HEK293 (cell line): ENCODE measurements at regions not wholly inside any gene's neighbourhood (a gene's known extent, or its start where the extent isn't known, plus 50 kb on each side); places are given as distances from the start of the nearest gene placed in this dataset.
"Not testable (repeated sequence)": the region's sequence is repeated elsewhere in the genome, so short reads cannot be mapped to it uniquely, and the experiment has no call there.

Experiments used
- ZNF776 ChIP-seq: fragments of 450-650 bp; formaldehyde crosslinking; IDR thresholded peaks from 2 replicates; pipeline ENCODE4 v1.5.0; 2017; ENCODE audit warnings: missing biosample characterization, missing genetic modification characterization, borderline replicate concordance
- ZXDB ChIP-seq: fragments of 450-650 bp; formaldehyde crosslinking; IDR thresholded peaks from 2 replicates; pipeline ENCODE4 v1.5.1; 2016; ENCODE audit warnings: missing biosample characterization, missing genetic modification characterization
- TF ChIP-seq, protein P1 (sequence below): fragments of 450-650 bp; formaldehyde crosslinking; IDR thresholded peaks from 2 replicates; pipeline ENCODE4 v1.5.1; 2016; ENCODE audit warnings: missing biosample characterization, missing genetic modification characterization
- TF ChIP-seq, protein P2 (sequence below): fragments of 450-650 bp; formaldehyde crosslinking; IDR thresholded peaks from 2 replicates; pipeline ENCODE4 v1.5.1; 2016; ENCODE audit warnings: missing biosample characterization, missing genetic modification characterization, low read depth
- TF ChIP-seq, protein P3 (sequence below): fragments of 450-650 bp; formaldehyde crosslinking; IDR thresholded peaks from 2 replicates; pipeline ENCODE4 v1.5.1; 2016; ENCODE audit warnings: missing biosample characterization, missing genetic modification characterization

DNA sequence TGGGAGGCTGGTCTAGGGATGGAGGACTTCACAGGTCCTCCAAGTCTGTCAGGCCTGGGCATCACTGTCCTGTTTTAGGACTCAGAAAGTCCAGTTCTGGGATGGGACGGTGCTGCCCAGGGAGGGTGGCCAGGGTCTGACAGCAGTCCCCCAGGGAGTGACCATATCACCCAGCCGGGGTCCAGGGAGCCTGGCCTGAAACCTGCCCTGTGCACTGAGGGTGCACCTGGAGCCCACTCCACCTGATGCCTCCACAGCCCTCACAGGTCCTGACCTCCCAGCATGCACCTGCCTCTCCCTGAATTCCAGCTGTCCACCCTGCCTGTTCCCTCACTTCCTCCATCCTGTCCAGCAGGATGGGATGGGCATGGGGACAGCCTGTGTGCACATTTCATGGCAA, 592.8 kb downstream of the CWH43 start:
- TF ChIP-seq, protein P1, sequence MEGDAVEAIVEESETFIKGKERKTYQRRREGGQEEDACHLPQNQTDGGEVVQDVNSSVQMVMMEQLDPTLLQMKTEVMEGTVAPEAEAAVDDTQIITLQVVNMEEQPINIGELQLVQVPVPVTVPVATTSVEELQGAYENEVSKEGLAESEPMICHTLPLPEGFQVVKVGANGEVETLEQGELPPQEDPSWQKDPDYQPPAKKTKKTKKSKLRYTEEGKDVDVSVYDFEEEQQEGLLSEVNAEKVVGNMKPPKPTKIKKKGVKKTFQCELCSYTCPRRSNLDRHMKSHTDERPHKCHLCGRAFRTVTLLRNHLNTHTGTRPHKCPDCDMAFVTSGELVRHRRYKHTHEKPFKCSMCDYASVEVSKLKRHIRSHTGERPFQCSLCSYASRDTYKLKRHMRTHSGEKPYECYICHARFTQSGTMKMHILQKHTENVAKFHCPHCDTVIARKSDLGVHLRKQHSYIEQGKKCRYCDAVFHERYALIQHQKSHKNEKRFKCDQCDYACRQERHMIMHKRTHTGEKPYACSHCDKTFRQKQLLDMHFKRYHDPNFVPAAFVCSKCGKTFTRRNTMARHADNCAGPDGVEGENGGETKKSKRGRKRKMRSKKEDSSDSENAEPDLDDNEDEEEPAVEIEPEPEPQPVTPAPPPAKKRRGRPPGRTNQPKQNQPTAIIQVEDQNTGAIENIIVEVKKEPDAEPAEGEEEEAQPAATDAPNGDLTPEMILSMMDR (tag by site-specific recombination), result not testable (repeated sequence)
- TF ChIP-seq, protein P2, sequence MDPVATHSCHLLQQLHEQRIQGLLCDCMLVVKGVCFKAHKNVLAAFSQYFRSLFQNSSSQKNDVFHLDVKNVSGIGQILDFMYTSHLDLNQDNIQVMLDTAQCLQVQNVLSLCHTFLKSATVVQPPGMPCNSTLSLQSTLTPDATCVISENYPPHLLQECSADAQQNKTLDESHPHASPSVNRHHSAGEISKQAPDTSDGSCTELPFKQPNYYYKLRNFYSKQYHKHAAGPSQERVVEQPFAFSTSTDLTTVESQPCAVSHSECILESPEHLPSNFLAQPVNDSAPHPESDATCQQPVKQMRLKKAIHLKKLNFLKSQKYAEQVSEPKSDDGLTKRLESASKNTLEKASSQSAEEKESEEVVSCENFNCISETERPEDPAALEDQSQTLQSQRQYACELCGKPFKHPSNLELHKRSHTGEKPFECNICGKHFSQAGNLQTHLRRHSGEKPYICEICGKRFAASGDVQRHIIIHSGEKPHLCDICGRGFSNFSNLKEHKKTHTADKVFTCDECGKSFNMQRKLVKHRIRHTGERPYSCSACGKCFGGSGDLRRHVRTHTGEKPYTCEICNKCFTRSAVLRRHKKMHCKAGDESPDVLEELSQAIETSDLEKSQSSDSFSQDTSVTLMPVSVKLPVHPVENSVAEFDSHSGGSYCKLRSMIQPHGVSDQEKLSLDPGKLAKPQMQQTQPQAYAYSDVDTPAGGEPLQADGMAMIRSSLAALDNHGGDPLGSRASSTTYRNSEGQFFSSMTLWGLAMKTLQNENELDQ (tag by site-specific recombination), result not testable (repeated sequence)
- not testable (repeated sequence) for TF ChIP-seq ZNF776, ZXDB (tag by site-specific recombination)
- TF ChIP-seq, protein P3, sequence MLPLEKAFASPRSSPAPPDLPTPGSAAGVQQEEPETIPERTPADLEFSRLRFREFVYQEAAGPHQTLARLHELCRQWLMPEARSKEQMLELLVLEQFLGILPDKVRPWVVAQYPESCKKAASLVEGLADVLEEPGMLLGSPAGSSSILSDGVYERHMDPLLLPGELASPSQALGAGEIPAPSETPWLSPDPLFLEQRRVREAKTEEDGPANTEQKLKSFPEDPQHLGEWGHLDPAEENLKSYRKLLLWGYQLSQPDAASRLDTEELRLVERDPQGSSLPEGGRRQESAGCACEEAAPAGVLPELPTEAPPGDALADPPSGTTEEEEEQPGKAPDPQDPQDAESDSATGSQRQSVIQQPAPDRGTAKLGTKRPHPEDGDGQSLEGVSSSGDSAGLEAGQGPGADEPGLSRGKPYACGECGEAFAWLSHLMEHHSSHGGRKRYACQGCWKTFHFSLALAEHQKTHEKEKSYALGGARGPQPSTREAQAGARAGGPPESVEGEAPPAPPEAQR (tag by site-specific recombination), result not testable (repeated sequence)
